COLO829 (cell line): ENCODE measurements at regions not wholly inside any gene's neighbourhood (a gene's known extent, or its start where the extent isn't known, plus 50 kb on each side); places are given as distances from the start of the nearest gene placed in this dataset.
"Not testable (repeated sequence)": the region's sequence is repeated elsewhere in the genome, so short reads cannot be mapped to it uniquely, and the experiment has no call there.

Source experiments
- DNase-seq: peaks from one replicate; pipeline ENCODE4 v3.0.0; 2012; ENCODE audit warnings: low spot score

GRCh38 chr4:12452291-12452690 lies 1023.6 kb upstream of the HS3ST1 start:
- DNase-seq: no peak

- DNase-seq: no peak
Observed at GRCh38 chr4:12447451-12447850, 1018.8 kb upstream of the HS3ST1 start.

- DNase-seq: no peak
Observed at GRCh38 chr4:12446657-12447185, 1018.0 kb upstream of the HS3ST1 start.

- no peak for DNase-seq
Observed at GRCh38 chr4:12446256-12446655, 1017.6 kb upstream of the HS3ST1 start.

GRCh38 chr4:12445711-12446235 lies 1017.1 kb upstream of the HS3ST1 start:
- no peak for DNase-seq

- DNase-seq: no peak
Observed at GRCh38 chr4:12439633-12440305, 1011.1 kb upstream of the HS3ST1 start.

GRCh38 chr4:12431259-12431658 lies 1002.6 kb upstream of the HS3ST1 start:
- not testable (repeated sequence) for DNase-seq

GRCh38 chr4:12421364-12421763 lies 992.7 kb upstream of the HS3ST1 start:
- no peak for DNase-seq

- DNase-seq: no peak
Observed at GRCh38 chr4:12416755-12417154, 988.1 kb upstream of the HS3ST1 start.

- DNase-seq: no peak
Observed at GRCh38 chr4:12414181-12414812, 985.6 kb upstream of the HS3ST1 start.

- DNase-seq: no peak
Observed at GRCh38 chr4:12411072-12411471, 982.4 kb upstream of the HS3ST1 start.

GRCh38 chr4:12409507-12410190 lies 981.0 kb upstream of the HS3ST1 start:
- peak; percentile 34 for DNase-seq

GRCh38 chr4:12408364-12408763 lies 979.7 kb upstream of the HS3ST1 start:
- DNase-seq: no peak

GRCh38 chr4:12403175-12403574 lies 974.5 kb upstream of the HS3ST1 start:
- DNase-seq: no peak

GRCh38 chr4:12399781-12400180 lies 971.1 kb upstream of the HS3ST1 start:
- DNase-seq: no peak

- DNase-seq: no peak
Observed at GRCh38 chr4:12393631-12394262, 965.1 kb upstream of the HS3ST1 start.

GRCh38 chr4:12389604-12390003 lies 960.9 kb upstream of the HS3ST1 start:
- DNase-seq: no peak

GRCh38 chr4:12382567-12382966 lies 953.9 kb upstream of the HS3ST1 start:
- no peak for DNase-seq

- DNase-seq: no peak
Observed at GRCh38 chr4:12379191-12379590, 950.5 kb upstream of the HS3ST1 start.

- DNase-seq: no peak
Observed at GRCh38 chr4:12375805-12376204, 947.1 kb upstream of the HS3ST1 start.

GRCh38 chr4:12365869-12366268 lies 937.2 kb upstream of the HS3ST1 start:
- DNase-seq: not testable (repeated sequence)

GRCh38 chr4:12360391-12360790 lies 931.7 kb upstream of the HS3ST1 start:
- no peak for DNase-seq
